ENCODE measurements at regions not wholly inside any gene's neighbourhood (a gene's known extent, or its start where the extent isn't known, plus 50 kb on each side); places are given as distances from the start of the nearest gene placed in this dataset.

GRCh38 chr5:133818031-133818431 lies 150.4 kb downstream of the C5orf15 start:
- TF ChIP-seq, protein P1, sequence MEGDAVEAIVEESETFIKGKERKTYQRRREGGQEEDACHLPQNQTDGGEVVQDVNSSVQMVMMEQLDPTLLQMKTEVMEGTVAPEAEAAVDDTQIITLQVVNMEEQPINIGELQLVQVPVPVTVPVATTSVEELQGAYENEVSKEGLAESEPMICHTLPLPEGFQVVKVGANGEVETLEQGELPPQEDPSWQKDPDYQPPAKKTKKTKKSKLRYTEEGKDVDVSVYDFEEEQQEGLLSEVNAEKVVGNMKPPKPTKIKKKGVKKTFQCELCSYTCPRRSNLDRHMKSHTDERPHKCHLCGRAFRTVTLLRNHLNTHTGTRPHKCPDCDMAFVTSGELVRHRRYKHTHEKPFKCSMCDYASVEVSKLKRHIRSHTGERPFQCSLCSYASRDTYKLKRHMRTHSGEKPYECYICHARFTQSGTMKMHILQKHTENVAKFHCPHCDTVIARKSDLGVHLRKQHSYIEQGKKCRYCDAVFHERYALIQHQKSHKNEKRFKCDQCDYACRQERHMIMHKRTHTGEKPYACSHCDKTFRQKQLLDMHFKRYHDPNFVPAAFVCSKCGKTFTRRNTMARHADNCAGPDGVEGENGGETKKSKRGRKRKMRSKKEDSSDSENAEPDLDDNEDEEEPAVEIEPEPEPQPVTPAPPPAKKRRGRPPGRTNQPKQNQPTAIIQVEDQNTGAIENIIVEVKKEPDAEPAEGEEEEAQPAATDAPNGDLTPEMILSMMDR (IDR thresholded peaks at IDR 0.05): no peak
- TF ChIP-seq TCF7L2 (IDR thresholded peaks at IDR 0.05; ENCODE audit: low read depth, low read length): no peak

Data from Panc1 (cell line).